Mononuclear cell (primary cell): ENCODE measurements at regions not wholly inside any gene's neighbourhood (a gene's known extent, or its start where the extent isn't known, plus 50 kb on each side); places are given as distances from the start of the nearest gene placed in this dataset.

ENCODE experiments used
- H3K27me3 ChIP-seq: 2 replicates; pipeline ENCODE4 v1.6.0; 2011; ENCODE audit warnings: low read length, control low read depth; ENCODE audit not compliant: insufficient read depth
- H3K4me1 ChIP-seq: 2 replicates; pipeline ENCODE4 v1.5.1; 2011; ENCODE audit warnings: mild to moderate bottlenecking, low read length, control low read depth; ENCODE audit not compliant: insufficient read depth
- H3K4me3 ChIP-seq: 2 replicates; pipeline ENCODE4 v1.5.1; 2011; ENCODE audit warnings: mild to moderate bottlenecking, low read length, moderate library complexity
- H3K9me3 ChIP-seq: 2 replicates; pipeline ENCODE4 v1.5.1; 2011; ENCODE audit warnings: low read depth, mild to moderate bottlenecking, control low read depth, low read length

DNA sequence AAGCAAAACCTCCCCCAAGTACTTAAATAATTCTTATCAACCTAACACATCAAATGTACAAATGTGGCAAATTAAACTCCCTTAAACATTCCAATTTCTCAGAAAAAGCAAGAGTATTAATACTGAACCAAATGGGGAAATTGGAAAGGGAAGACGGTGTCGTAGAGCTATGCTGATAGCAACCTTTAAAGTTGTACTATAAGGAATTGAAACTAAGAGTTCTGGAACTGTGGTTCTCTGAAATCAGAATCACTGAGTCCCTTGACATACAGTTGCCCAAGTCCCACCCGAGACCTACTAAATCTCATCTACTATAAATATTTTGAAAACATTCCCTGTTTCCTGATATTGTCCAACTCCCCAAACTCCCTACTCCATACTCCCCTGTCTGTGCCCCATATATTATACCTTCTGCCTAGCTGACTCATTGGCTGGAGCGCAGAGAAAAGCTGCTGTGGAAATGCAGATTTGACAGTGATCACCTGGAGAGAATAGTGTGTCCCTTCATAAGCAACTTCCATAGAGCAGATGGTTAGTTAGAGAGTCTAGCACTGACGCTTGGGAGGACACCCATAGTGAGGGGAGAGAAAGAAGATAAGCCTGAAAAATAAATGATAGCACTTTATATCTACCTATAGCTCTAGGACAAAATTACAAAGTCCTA, 51.4 kb upstream of the ITM2B start:
- Histone ChIP-seq H3K4me3 (no peak overlapping the region), H3K9me3 (no peaks in the 10 kb centered on the region), H3K4me1 (peaks cover 24% of the 10 kb centered on the region), H3K27me3 (no peaks in the 10 kb centered on the region)

DNA sequence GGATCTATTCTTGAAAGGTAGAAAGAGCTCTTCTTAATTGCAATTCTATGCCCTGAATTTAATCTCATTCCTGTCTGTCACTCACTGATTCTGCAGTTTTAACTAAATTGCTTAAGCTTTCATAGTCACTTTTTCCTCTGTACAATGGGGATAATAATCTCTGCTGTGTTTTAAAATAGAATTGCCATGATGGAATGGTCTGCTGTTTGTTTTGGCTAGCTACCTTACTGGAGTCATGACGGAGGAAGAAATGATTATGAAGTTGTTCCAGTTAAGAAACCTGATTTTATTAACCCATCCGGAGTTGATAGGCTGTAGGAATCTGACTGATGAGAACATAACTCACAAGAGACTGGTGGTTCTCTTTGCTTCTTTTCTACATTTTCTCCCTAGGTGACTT, 54.9 kb upstream of the ITM2B start:
- peaks cover 25% of the 10 kb centered on the region for H3K4me1 ChIP-seq
- H3K9me3 ChIP-seq = no peaks in the 10 kb centered on the region
- H3K4me3 ChIP-seq = no peak overlapping the region
- H3K27me3 ChIP-seq = no peaks in the 10 kb centered on the region

DNA sequence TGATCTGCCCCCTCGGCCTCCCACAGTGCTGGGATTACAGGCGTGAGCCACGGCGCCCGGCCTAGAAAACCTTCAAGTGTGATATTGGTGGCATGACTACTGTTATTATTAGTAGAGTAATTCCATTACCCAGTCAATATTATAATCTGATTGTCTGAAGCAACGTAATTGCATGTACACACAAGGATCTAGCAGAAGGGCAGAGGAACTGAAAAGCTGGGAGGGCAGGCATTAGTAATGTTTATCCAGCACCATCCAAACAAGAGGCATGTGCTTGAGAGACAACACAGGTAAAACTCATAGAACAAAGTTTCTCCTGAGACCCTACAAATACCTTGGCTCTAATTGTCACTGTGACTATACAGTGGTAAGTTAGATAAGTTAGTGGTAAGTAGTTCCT, 56.2 kb upstream of the ITM2B start:
- H3K27me3 ChIP-seq = no peaks in the 10 kb centered on the region
- H3K9me3 ChIP-seq = no peaks in the 10 kb centered on the region
- H3K4me1 ChIP-seq = peaks cover 22% of the 10 kb centered on the region
- H3K4me3 ChIP-seq = no peak overlapping the region

DNA sequence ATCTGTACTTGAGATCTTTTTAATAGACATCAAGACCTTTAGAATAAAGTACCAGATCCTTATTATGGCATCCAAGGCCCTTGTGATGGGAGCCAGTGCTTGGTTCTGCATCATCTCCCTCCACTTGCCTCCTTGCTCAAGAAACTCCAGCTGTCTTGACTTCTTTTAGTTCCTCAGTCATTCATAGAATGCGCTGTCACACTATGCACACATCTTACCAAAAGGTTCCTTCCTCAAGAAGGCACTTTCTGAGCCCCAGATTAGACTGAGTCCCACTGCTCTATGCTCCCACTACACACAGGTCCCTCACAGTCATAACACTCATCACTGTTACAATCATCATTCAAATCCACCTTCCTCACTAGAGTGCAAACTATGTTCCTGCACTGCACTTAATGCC, 57.8 kb upstream of the ITM2B start:
- H3K4me1 ChIP-seq = peaks cover 18% of the 10 kb centered on the region
- H3K4me3 ChIP-seq = no peak overlapping the region
- no peaks in the 10 kb centered on the region for H3K9me3 ChIP-seq
- H3K27me3 ChIP-seq = no peaks in the 10 kb centered on the region

DNA sequence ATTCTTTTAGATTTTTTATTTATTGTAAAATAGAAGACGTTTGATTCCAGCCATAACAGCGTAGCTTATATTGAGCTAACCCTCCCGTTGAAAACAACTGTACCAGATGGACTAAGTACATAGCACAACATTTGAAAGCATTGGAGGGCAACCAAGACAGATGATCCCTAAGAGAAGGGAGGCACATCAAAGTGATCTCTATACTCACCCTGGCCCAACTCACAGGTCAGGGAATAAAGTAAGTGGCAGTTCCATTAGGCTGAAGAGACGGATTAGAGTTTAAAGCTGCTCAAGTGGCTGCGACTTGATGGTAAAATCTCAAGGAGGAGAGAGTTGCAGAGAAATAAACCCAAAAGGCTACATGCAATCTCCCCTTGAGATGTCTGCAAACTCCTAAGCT, 65.1 kb upstream of the ITM2B start:
- Histone ChIP-seq H3K4me3 (no peak overlapping the region), H3K27me3 (no peaks in the 10 kb centered on the region), H3K4me1 (peaks cover 8% of the 10 kb centered on the region), H3K9me3 (no peaks in the 10 kb centered on the region)

DNA sequence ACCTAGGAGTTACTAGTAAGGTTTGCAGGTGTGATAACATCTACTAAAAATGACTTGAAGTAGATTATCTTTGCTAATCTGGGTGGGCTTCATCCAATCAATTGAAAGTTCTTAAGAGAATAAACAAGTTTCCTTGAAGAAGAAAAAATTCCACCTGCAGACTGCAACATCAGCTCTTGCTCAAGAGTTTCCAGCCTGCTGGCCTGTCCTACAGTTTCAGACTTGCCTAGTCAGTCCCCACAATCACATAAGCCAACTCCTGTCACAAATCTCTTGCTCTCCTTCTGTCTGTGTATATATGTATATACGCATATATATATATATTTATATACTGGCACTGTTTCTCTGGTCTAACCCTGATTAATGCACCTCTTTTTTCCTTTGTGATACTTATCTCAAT, 67.3 kb upstream of the ITM2B start:
- no peaks in the 10 kb centered on the region for H3K9me3 ChIP-seq
- H3K4me1 ChIP-seq = peaks cover 24% of the 10 kb centered on the region
- no peak overlapping the region for H3K4me3 ChIP-seq
- no peaks in the 10 kb centered on the region for H3K27me3 ChIP-seq

- Histone ChIP-seq H3K4me3 (no peak overlapping the region), H3K27me3 (no peaks in the 10 kb centered on the region), H3K9me3 (no peaks in the 10 kb centered on the region), H3K4me1 (peaks cover 31% of the 10 kb centered on the region)
Observed at GRCh38 chr13:48165063-48165462, 67.9 kb upstream of the ITM2B start.

DNA sequence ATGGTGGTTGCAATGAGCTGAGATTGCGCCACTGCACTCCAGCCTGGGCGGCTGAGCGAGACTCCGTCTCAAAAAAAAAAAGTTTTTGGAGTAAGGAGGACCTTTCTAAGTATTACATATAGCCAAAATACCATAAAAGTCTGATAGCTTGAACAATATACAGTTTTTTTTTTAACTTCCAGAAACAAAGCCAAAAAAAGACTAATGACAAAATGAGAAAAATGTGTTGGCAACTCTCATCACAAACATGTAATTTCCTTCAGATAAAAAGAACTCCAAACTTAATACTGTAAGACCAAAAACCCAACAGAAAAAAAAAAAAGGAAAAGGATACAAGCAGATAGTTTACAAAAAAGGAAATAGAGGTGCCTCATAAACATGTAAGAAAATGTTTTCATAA, 68.2 kb upstream of the MED4 start:
- Histone ChIP-seq H3K9me3 (no peaks in the 10 kb centered on the region), H3K4me1 (peaks cover 51% of the 10 kb centered on the region), H3K27me3 (no peaks in the 10 kb centered on the region), H3K4me3 (no peak overlapping the region)

- Histone ChIP-seq H3K27me3 (no peaks in the 10 kb centered on the region), H3K4me1 (peaks cover 56% of the 10 kb centered on the region), H3K9me3 (no peaks in the 10 kb centered on the region), H3K4me3 (no peak overlapping the region)
Observed at GRCh38 chr13:48162217-48162616, 67.3 kb upstream of the MED4 start.

DNA sequence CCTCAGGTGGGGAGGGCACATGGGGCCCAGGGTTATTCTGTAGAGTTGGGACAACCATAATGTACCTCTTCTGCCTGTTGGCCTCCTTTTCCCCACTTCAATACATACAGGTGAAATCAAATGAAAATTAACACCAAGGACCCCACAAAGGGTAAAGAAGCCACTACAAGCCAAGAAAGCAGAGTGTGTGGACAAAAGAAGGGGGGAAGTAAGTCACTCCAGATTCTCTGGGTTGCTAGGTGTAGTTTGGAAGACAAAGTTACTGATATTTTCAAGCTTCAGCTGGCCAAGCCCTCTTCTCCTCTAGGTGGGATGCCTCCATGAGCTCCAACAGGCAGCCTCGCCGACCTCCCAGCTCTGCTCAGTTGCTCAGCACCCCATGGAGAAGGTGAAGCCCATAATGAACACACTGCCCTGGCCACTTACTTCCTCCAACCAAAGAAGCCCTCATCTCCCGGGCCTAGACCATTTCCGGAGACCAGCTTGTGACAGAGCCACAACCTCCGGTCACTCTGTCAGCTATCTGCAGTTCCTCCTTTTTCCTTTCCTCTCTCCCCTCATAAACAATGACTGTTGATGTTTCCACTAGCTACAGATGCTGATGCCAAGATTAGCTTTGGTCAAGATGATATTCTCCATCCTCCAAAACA, 66.8 kb upstream of the MED4 start:
- Histone ChIP-seq H3K4me3 (no peak overlapping the region), H3K4me1 (peaks cover 62% of the 10 kb centered on the region), H3K27me3 (no peaks in the 10 kb centered on the region), H3K9me3 (no peaks in the 10 kb centered on the region)

DNA sequence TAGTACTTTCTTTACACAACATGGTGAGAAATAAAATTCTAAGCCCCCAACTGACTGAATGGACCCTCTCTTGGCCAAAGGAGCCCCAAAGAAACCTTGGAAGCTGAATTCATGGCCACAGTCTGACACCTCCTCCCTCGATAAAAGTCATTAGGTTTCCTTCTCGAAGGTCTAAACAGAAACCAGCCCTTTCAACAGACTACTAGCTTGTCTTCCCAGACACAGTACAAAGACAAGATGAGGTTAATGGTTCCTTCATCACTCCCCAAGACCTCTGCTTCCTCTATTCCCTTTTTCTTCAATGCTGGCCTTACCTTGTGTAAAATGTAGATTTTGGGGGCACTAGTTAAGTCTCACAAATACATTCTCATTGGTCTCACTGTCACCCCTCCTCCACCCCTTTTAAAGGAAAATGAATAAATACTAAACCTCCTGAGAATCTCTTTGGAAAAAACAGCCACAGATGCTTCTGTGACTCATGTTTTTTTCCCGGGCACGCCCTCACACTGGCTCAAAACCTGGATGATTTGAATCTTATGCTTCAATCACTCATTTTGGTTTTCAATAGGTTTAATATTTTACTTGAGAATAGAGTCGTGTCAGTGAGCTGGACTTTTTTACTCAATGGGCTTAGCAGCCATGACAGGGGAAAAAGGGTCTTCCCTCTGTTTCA, 65.8 kb upstream of the MED4 start:
- no peaks in the 10 kb centered on the region for H3K9me3 ChIP-seq
- peaks cover 69% of the 10 kb centered on the region for H3K4me1 ChIP-seq
- no peaks in the 10 kb centered on the region for H3K27me3 ChIP-seq
- H3K4me3 ChIP-seq = no peak overlapping the region

GRCh38 chr13:48159826-48160225, 64.9 kb upstream of the MED4 start:
- H3K27me3 ChIP-seq = no peaks in the 10 kb centered on the region
- H3K4me3 ChIP-seq = no peak overlapping the region
- H3K9me3 ChIP-seq = no peaks in the 10 kb centered on the region
- H3K4me1 ChIP-seq = peaks cover 79% of the 10 kb centered on the region

- Histone ChIP-seq H3K27me3 (no peaks in the 10 kb centered on the region), H3K4me3 (no peak overlapping the region), H3K4me1 (peaks cover 83% of the 10 kb centered on the region), H3K9me3 (no peaks in the 10 kb centered on the region)
Observed at GRCh38 chr13:48159401-48159800, 64.5 kb upstream of the MED4 start.

DNA sequence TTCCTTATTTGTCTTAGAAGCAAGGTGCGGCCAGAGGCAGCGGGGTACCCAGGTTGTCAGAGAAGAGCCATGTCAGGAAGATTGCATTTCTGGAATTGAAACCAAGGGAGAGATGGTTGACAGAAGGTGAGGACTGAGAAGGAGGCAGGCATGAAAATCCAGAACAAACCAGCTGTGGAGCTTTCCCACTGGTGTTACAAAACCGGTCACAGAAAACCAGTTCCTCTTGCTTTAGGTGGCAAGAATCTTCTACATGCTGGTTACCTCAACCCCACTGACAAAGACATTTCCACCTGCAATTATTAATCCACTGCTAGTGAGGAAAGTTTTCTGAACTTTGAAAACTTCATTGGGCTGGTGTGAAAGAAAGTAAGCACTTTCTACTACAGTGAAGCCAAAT, 64.0 kb upstream of the MED4 start:
- H3K9me3 ChIP-seq = no peaks in the 10 kb centered on the region
- no peak overlapping the region for H3K4me3 ChIP-seq
- peaks cover 85% of the 10 kb centered on the region for H3K4me1 ChIP-seq
- no peaks in the 10 kb centered on the region for H3K27me3 ChIP-seq

DNA sequence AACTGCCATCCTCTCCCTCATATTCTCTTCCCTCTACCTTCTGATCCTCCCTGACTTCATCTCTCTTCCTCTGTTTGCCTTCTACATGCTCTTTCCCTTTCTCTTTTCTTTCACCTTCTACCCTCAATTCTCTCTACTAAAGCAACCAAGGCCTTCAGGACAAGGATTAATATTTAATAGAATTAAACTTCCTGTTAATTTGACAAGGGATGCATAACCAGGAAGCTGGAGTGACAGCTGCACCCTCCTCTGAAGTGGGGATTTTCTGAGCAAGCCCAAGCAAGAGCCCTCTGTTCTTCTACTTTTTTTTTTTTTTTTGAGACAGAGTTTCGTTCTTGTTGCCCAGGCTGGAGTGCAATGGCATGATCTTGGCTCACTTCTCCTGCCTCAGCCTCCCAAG, 63.4 kb upstream of the MED4 start:
- no peak overlapping the region for H3K4me3 ChIP-seq
- no peaks in the 10 kb centered on the region for H3K27me3 ChIP-seq
- H3K9me3 ChIP-seq = no peaks in the 10 kb centered on the region
- H3K4me1 ChIP-seq = peaks cover 82% of the 10 kb centered on the region

GRCh38 chr13:48156466-48156865, 61.6 kb upstream of the MED4 start:
- Histone ChIP-seq H3K4me1 (peaks cover 81% of the 10 kb centered on the region), H3K4me3 (no peak overlapping the region), H3K27me3 (no peaks in the 10 kb centered on the region), H3K9me3 (no peaks in the 10 kb centered on the region)
